ENCODE measurements at regions not wholly inside any gene's neighbourhood (a gene's known extent, or its start where the extent isn't known, plus 50 kb on each side); places are given as distances from the start of the nearest gene placed in this dataset.

- no peak for DNase-seq
Measured at GRCh38 chr17:77343031-77343800, 202.4 kb downstream of the SEC14L1 start.

GRCh38 chr17:77344038-77344437 lies 203.3 kb downstream of the SEC14L1 start:
- no peak for DNase-seq

GRCh38 chr17:77345260-77345910 lies 204.6 kb downstream of the SEC14L1 start:
- DNase-seq, result no peak

- DNase-seq, result no peak
Measured at GRCh38 chr17:77346765-77347164, 206.0 kb downstream of the SEC14L1 start.

GRCh38 chr17:77347544-77347943 lies 206.8 kb downstream of the SEC14L1 start:
- no peak for DNase-seq

- no peak for DNase-seq
Measured at GRCh38 chr17:77349976-77350830, 209.4 kb downstream of the SEC14L1 start.

- DNase-seq, result no peak
Measured at GRCh38 chr17:77352441-77352840, 211.7 kb downstream of the SEC14L1 start.

GRCh38 chr17:77352996-77353395 lies 212.2 kb downstream of the SEC14L1 start:
- no peak for DNase-seq

- DNase-seq, result no peak
Measured at GRCh38 chr17:77353684-77354419, 213.1 kb downstream of the SEC14L1 start.

- no peak for DNase-seq
Measured at GRCh38 chr17:77354420-77354669, 213.6 kb downstream of the SEC14L1 start.

GRCh38 chr17:77354670-77355455 lies 214.1 kb downstream of the SEC14L1 start:
- DNase-seq, result no peak

GRCh38 chr17:77356109-77356689 lies 215.4 kb downstream of the SEC14L1 start:
- peak in 1 of 6 experiments; percentile 36 for DNase-seq

- DNase-seq, result peak in 1 of 6 experiments; percentile 36
Measured at GRCh38 chr17:77356690-77357201, 216.0 kb downstream of the SEC14L1 start.

GRCh38 chr17:77358801-77359200 lies 218.0 kb downstream of the SEC14L1 start:
- DNase-seq, result no peak

- no peak for DNase-seq
Measured at GRCh38 chr17:77359236-77359635, 218.5 kb downstream of the SEC14L1 start.

- DNase-seq, result no peak
Measured at GRCh38 chr17:77361986-77362620, 221.3 kb downstream of the SEC14L1 start.

- DNase-seq, result peak; percentile 23 to 51 (median 32)
Measured at GRCh38 chr17:77363821-77364361, 223.1 kb downstream of the SEC14L1 start.

- no peak for DNase-seq
Measured at GRCh38 chr17:77364381-77364911, 223.7 kb downstream of the SEC14L1 start.

GRCh38 chr17:77364941-77365583 lies 224.3 kb downstream of the SEC14L1 start:
- no peak for DNase-seq

All from stimulated activated naive CD4-positive, alpha-beta T cell (primary cell).